ENCODE measurements at regions not wholly inside any gene's neighbourhood (a gene's known extent, or its start where the extent isn't known, plus 50 kb on each side); places are given as distances from the start of the nearest gene placed in this dataset.

GRCh38 chr6:14398953-14399352, 281.4 kb downstream of the CD83 start:
- ATAC-seq: no peak
- Histone ChIP-seq H3K27ac (ENCODE audit: control insufficient read depth, insufficient read depth) (no peak overlapping the region), H3K27me3 (replicated peaks in 1 of 2; ENCODE audit: control insufficient read depth in 2 of 2, insufficient read depth in 2 of 2, low read length in 1 of 2) (peaks cover 0 to 2% of the 10 kb centered on the region in 2 experiments; a peak in 1 of 4 replicates), H3K79me2 (ENCODE audit: control insufficient read depth, insufficient read depth, low read length) (no peaks in the 10 kb centered on the region), H3K4me1 (ENCODE audit: control insufficient read depth, insufficient read depth, low read length) (no peaks in the 10 kb centered on the region), H3K4me2 (ENCODE audit: control insufficient read depth, insufficient read depth) (no peak overlapping the region), H3K9ac (ENCODE audit: control insufficient read depth, insufficient read depth, low read length) (no peak overlapping the region), H3K36me3 (ENCODE audit: control insufficient read depth in 2 of 2, insufficient read depth in 2 of 2, low read length in 1 of 2) (no peaks in the 10 kb centered on the region), H4K20me1 (ENCODE audit: control insufficient read depth, insufficient read depth) (no peaks in the 10 kb centered on the region), H3K9me3 (replicated peaks; ENCODE audit: control insufficient read depth, insufficient read depth, low read length) (no peaks in the 10 kb centered on the region; the same call in 2 of the 3 replicates), H2AFZ (ENCODE audit: control insufficient read depth, low read depth, low read length) (no peak overlapping the region), H3K4me3 (no peak overlapping the region)
- ChIA-PET CTCF (no interaction called here), SMC1A (ENCODE audit: uncharacterized antibody, unreplicated experiment) (no interaction called here), POLR2A (no interaction called here), RAD21 (ENCODE audit: unreplicated experiment) (no interaction called here)
- BruUV-seq (replicated peaks): no TSS peak
- intact Hi-C loops (cut with micrococcal nuclease; ENCODE audit: unreplicated experiment) (no loop called here), in situ Hi-C loops (cut with MboI) (no loop called here)
- no peak for DNase-seq (ENCODE audit: low read depth, low spot score)
- FAIRE-seq: no peak
- TF ChIP-seq CEBPZ (IDR thresholded peaks at IDR 0.05; ENCODE audit: low read depth, low read length) (no peak), DPF2 (IDR thresholded peaks at IDR 0.05) (no peak), KAT2A (conservative IDR thresholded peaks at IDR 0.05; ENCODE audit: control insufficient read depth, low read depth, low read length) (no peak), POLR2AphosphoS2 (IDR thresholded peaks at IDR 0.05; ENCODE audit: low read depth, low read length) (no peak)
- WGBS (ENCODE audit: insufficient coverage, insufficient replicate concordance, low lambda C conversion rate, missing lambda C conversion rate): 74% methylated on average over 2 of the region's 2 CpGs

- ChIA-PET CTCF (no interaction called here), SMC1A (ENCODE audit: uncharacterized antibody, unreplicated experiment) (no interaction called here), POLR2A (no interaction called here), RAD21 (ENCODE audit: unreplicated experiment) (no interaction called here)
- TF ChIP-seq MLLT1 (IDR thresholded peaks at IDR 0.05): no peak
- TF ChIP-seq NFYB (IDR thresholded peaks at IDR 0.05; ENCODE audit: insufficient read depth, low read depth, low read length): no peak
- no peak for TF ChIP-seq SMC3 (IDR thresholded peaks at IDR 0.05; ENCODE audit: borderline replicate concordance, low read length)
- FAIRE-seq: no peak
- Histone ChIP-seq H3K79me2 (ENCODE audit: control insufficient read depth, insufficient read depth, low read length) (no peaks in the 10 kb centered on the region), H3K4me2 (ENCODE audit: control insufficient read depth, insufficient read depth) (no peak overlapping the region), H3K36me3 (ENCODE audit: control insufficient read depth in 2 of 2, insufficient read depth in 2 of 2, low read length in 1 of 2) (no peaks in the 10 kb centered on the region), H3K9me3 (replicated peaks; ENCODE audit: control insufficient read depth, insufficient read depth, low read length) (no peaks in the 10 kb centered on the region; the same call in 2 of the 3 replicates), H3K4me1 (ENCODE audit: control insufficient read depth, insufficient read depth, low read length) (no peaks in the 10 kb centered on the region), H4K20me1 (ENCODE audit: control insufficient read depth, insufficient read depth) (no peaks in the 10 kb centered on the region), H3K27me3 (replicated peaks in 1 of 2; ENCODE audit: control insufficient read depth in 2 of 2, insufficient read depth in 2 of 2, low read length in 1 of 2) (peaks cover 0 to 2% of the 10 kb centered on the region in 2 experiments; a peak in 1 of 4 replicates), H2AFZ (ENCODE audit: control insufficient read depth, low read depth, low read length) (no peak overlapping the region), H3K27ac (ENCODE audit: control insufficient read depth, insufficient read depth) (no peak overlapping the region), H3K9ac (ENCODE audit: control insufficient read depth, insufficient read depth, low read length) (no peak overlapping the region), H3K4me3 (no peak overlapping the region)
- in situ Hi-C loops (cut with MboI) (no loop called here), intact Hi-C loops (cut with micrococcal nuclease; ENCODE audit: unreplicated experiment) (no loop called here)
- 48% methylated on average over 5 of the region's 5 CpGs for WGBS (ENCODE audit: insufficient coverage, insufficient replicate concordance, low lambda C conversion rate, missing lambda C conversion rate)
- no peak for ATAC-seq
- BruUV-seq (replicated peaks): no TSS peak
- DNase-seq (ENCODE audit: low read depth, low spot score): no peak
Observed at GRCh38 chr6:14399635-14400034, 282.1 kb downstream of the CD83 start.

Data from GM12878 (cell line).